IMR-90 (cell line): ENCODE measurements at regions not wholly inside any gene's neighbourhood (a gene's known extent, or its start where the extent isn't known, plus 50 kb on each side); places are given as distances from the start of the nearest gene placed in this dataset.

Experiments
- ATAC-seq: fragments of 200-7000 bp; cut with Tn5 transposase; 2 replicates; pipeline ENCODE4 v1.9.1; 2020; ENCODE audit warnings: low read depth, mild to moderate bottlenecking, moderate library complexity
- BruUV-seq: library from RNA; stranded (reverse); fragments of 400-500 nt; replicated peaks from 2 replicates; lab custom pipeline; 2021; lab: Mats Ljungman, UMichigan
- CTCF ChIA-PET: fragments of 300-600 bp; formaldehyde crosslinking; extraction: SDS; loops from one replicate; lab custom pipeline; 2021; ENCODE audit warnings: antibody characterized with exemption; lab: Yijun Ruan, JAX
- POLR2A ChIA-PET: fragments of 300-600 bp; sonication (Branson Sonifier 250); formaldehyde crosslinking; loops from one replicate; lab custom pipeline; 2022; ENCODE audit warnings: antibody characterized with exemption; ENCODE audit not compliant: unreplicated experiment; lab: Charles Lee
- DNase-seq: peaks from one replicate; pipeline ENCODE4 v3.0.0; 2013
- H2AFZ ChIP-seq: replicated peaks from 2 replicates; pipeline ENCODE3; 2013; ENCODE audit warnings: low read length, mild to moderate bottlenecking; ENCODE audit not compliant: poor library complexity
- H2AK5ac ChIP-seq: 2 replicates; pipeline ENCODE4 v1.6.1; 2013; ENCODE audit warnings: low read depth, low read length, inconsistent platforms
- H2AK9ac ChIP-seq: replicated peaks from 2 replicates; pipeline ENCODE3; 2013; ENCODE audit warnings: mild to moderate bottlenecking, low read depth, low read length, moderate library complexity; ENCODE audit not compliant: poor library complexity
- H2BK120ac ChIP-seq: 2 replicates; pipeline ENCODE4 v1.6.1; 2013; ENCODE audit warnings: low read depth, low read length, inconsistent platforms
- H2BK15ac ChIP-seq: 3 replicates; pipeline ENCODE4 v1.6.1; 2013; ENCODE audit warnings: low read depth, low read length, inconsistent platforms
- H2BK20ac ChIP-seq: 2 replicates; pipeline ENCODE4 v1.6.1; 2013; ENCODE audit warnings: low read depth, mild to moderate bottlenecking, inconsistent platforms, low read length, moderate library complexity
- H2BK5ac ChIP-seq: 2 replicates; pipeline ENCODE4 v1.6.1; 2013; ENCODE audit warnings: mild to moderate bottlenecking, low read depth, low read length, inconsistent platforms; ENCODE audit not compliant: poor library complexity, severe bottlenecking
- H3K14ac ChIP-seq: replicated peaks from 2 replicates; pipeline ENCODE4 v1.6.1; 2013; ENCODE audit warnings: low read depth, low read length, inconsistent platforms
- H3K18ac ChIP-seq: 2 replicates; pipeline ENCODE4 v1.6.1; 2013; ENCODE audit warnings: low read depth, low read length, control low read depth
- H3K23ac ChIP-seq: 2 replicates; pipeline ENCODE4 v1.6.1; 2013; ENCODE audit warnings: low read depth, low read length, inconsistent platforms
- H3K27ac ChIP-seq: 2 replicates; pipeline ENCODE4 v1.5.1; 2013; ENCODE audit warnings: mild to moderate bottlenecking, control low read depth, low read length; ENCODE audit not compliant: insufficient read depth
- H3K27me3 ChIP-seq: 2 replicates; pipeline ENCODE4 v1.6.1; 2013; ENCODE audit warnings: low read length; ENCODE audit not compliant: control insufficient read depth, insufficient read depth
- H3K36me3 ChIP-seq: 2 replicates; pipeline ENCODE4 v1.6.1; 2013; ENCODE audit warnings: low read length, mixed read lengths; ENCODE audit not compliant: control insufficient read depth, insufficient read depth
- H3K4ac ChIP-seq: 2 replicates; pipeline ENCODE4 v1.6.1; 2013; ENCODE audit warnings: low read depth, low read length, inconsistent platforms
- H3K4me1 ChIP-seq: 2 replicates; pipeline ENCODE4 v1.6.1; 2013; ENCODE audit warnings: low read length, mixed read lengths; ENCODE audit not compliant: control insufficient read depth, insufficient read depth
- H3K4me2 ChIP-seq: 2 replicates; pipeline ENCODE4 v1.6.1; 2013; ENCODE audit warnings: low read depth, mild to moderate bottlenecking, control low read depth, low read length, moderate library complexity
- H3K4me3 ChIP-seq: 2 replicates; pipeline ENCODE4 v1.5.1; 2013; ENCODE audit warnings: low read depth, mild to moderate bottlenecking, control low read depth, low read length, moderate library complexity; ENCODE audit not compliant: insufficient read depth
- H3K56ac ChIP-seq: 2 replicates; pipeline ENCODE4 v1.6.1; 2013; ENCODE audit warnings: low read length, inconsistent platforms; ENCODE audit not compliant: insufficient read depth; ENCODE audit errors: extremely low read depth
- H3K79me1 ChIP-seq, 2 experiments: 2 replicates each; pipeline ENCODE4 v1.6.1; 2013; ENCODE audit warnings: low read length in 2 of 2, inconsistent platforms in 1 of 2, low read depth in 1 of 2
- H3K9ac ChIP-seq: 2 replicates; pipeline ENCODE4 v1.6.1; 2013; ENCODE audit warnings: low read depth, low read length, control low read depth
- H3K9me1 ChIP-seq: 2 replicates; pipeline ENCODE4 v1.6.1; 2013; ENCODE audit warnings: low read length, inconsistent platforms; ENCODE audit not compliant: insufficient read depth
- H3K9me3 ChIP-seq: 2 replicates; pipeline ENCODE4 v1.6.1; 2013; ENCODE audit warnings: low read length; ENCODE audit not compliant: control insufficient read depth, insufficient read depth
- H4K20me1 ChIP-seq: 2 replicates; pipeline ENCODE4 v1.6.1; 2013; ENCODE audit warnings: low read length, inconsistent platforms; ENCODE audit not compliant: insufficient read depth
- H4K5ac ChIP-seq: 2 replicates; pipeline ENCODE4 v1.6.1; 2013; ENCODE audit warnings: mild to moderate bottlenecking, low read depth, low read length, control low read depth
- H4K8ac ChIP-seq, 2 experiments: 2 replicates each; pipeline ENCODE4 v1.6.1; 2013; ENCODE audit warnings: low read depth in 2 of 2, low read length in 2 of 2, control low read depth in 1 of 2, inconsistent platforms in 1 of 2
- H4K91ac ChIP-seq: 2 replicates; pipeline ENCODE4 v1.6.1; 2013; ENCODE audit warnings: low read depth, low read length, inconsistent platforms; ENCODE audit not compliant: insufficient read depth
- BHLHE40 ChIP-seq: fragments of 150-350 bp; IDR thresholded peaks from 2 replicates; pipeline ENCODE4 v1.6.1; 2016; ENCODE audit warnings: mild to moderate bottlenecking, low read depth, low read length
- CEBPB ChIP-seq: IDR thresholded peaks from 2 replicates; pipeline ENCODE4 v1.6.1; 2012; ENCODE audit warnings: low read depth, low read length, improper control_type of control experiment
- CHD1 ChIP-seq: IDR thresholded peaks from 2 replicates; pipeline ENCODE4 v1.6.1; 2012; ENCODE audit warnings: low read depth, low read length, improper control_type of control experiment
- FOS ChIP-seq: fragments of 150-350 bp; IDR thresholded peaks from 2 replicates; pipeline ENCODE4 v1.6.1; 2016; ENCODE audit warnings: low read depth, low read length
- MAFK ChIP-seq: IDR thresholded peaks from 2 replicates; pipeline ENCODE4 v1.6.1; 2012; ENCODE audit warnings: low read depth, low read length, improper control_type of control experiment
- MAZ ChIP-seq: IDR thresholded peaks from 2 replicates; pipeline ENCODE4 v1.6.1; 2012; ENCODE audit warnings: low read depth, mild to moderate bottlenecking, low read length, improper control_type of control experiment, moderate library complexity, borderline replicate concordance
- MXI1 ChIP-seq: IDR thresholded peaks from 2 replicates; pipeline ENCODE4 v1.6.1; 2012; ENCODE audit warnings: low read depth, mild to moderate bottlenecking, low read length, moderate library complexity, borderline replicate concordance
- NFE2L2 ChIP-seq: fragments of 150-350 bp; IDR thresholded peaks from 2 replicates; pipeline ENCODE4 v1.6.1; 2016; ENCODE audit warnings: low read depth, mild to moderate bottlenecking, low read length
- POLR2A ChIP-seq: IDR thresholded peaks from 2 replicates; pipeline ENCODE4 v1.6.1; 2012; ENCODE audit warnings: mild to moderate bottlenecking, low read depth, low read length
- RAD21 ChIP-seq: IDR thresholded peaks from 2 replicates; pipeline ENCODE4 v1.6.1; 2012; ENCODE audit warnings: low read length, improper control_type of control experiment
- RCOR1 ChIP-seq: IDR thresholded peaks from 2 replicates; pipeline ENCODE4 v1.6.1; 2012; ENCODE audit warnings: mild to moderate bottlenecking, low read length, improper control_type of control experiment; ENCODE audit not compliant: insufficient replicate concordance
- RFX5 ChIP-seq: IDR thresholded peaks from 2 replicates; pipeline ENCODE4 v1.8.0; 2012; ENCODE audit warnings: low read depth, mild to moderate bottlenecking, low read length, moderate library complexity
- SMC3 ChIP-seq: fragments of 150-350 bp; IDR thresholded peaks from 2 replicates; pipeline ENCODE4 v1.6.1; 2016; ENCODE audit warnings: low read depth, mild to moderate bottlenecking, antibody characterized with exemption, low read length, moderate library complexity
- WGBS, 2 experiments: methylation state at CpG; one replicate each; pipeline versions ENCODE4 v1.1.5 to v1.1.7; 2013; ENCODE audit warnings: missing lambda C conversion rate in 2 of 2; ENCODE audit not compliant: insufficient read length in 1 of 2; ENCODE audit errors: extremely low coverage in 2 of 2; 5-methylcytosine and 5-hydroxymethylcytosine counted together
- dilution Hi-C: fragments of 300-500 bp; cut with HindIII; formaldehyde crosslinking; loops from one replicate; pipeline ENCODE4 v1.14.3; 2018; ENCODE audit warnings: low sequenced_read_pairs; ENCODE audit not compliant: unreplicated experiment
- in situ Hi-C: fragments of 300-500 bp; cut with MboI; formaldehyde crosslinking; loops from 3 replicates; pipeline ENCODE4 v1.14.3; 2019; ENCODE audit warnings: low sequenced_read_pairs, inconsistent platforms, mixed read lengths
- intact Hi-C: fragments of 100-400 bp; cut with micrococcal nuclease; formaldehyde crosslinking; loops from 2 replicates; pipeline ENCODE4 v1.10.0; 2022
- TF ChIP-seq, protein P1 (sequence below): fragments of 150-350 bp; IDR thresholded peaks from 2 replicates; pipeline ENCODE4 v1.6.1; 2016; ENCODE audit warnings: low read depth, mild to moderate bottlenecking, low read length, moderate library complexity, borderline replicate concordance
- TF ChIP-seq, protein P2 (sequence below): conservative IDR thresholded peaks from 2 replicates; pipeline ENCODE4 v1.5.1; 2012; ENCODE audit warnings: mild to moderate bottlenecking, low read depth, low read length, improper control_type of control experiment
- TF ChIP-seq, protein P3 (sequence below): fragments of 150-350 bp; IDR thresholded peaks from 2 replicates; pipeline ENCODE4 v1.6.1; 2017; ENCODE audit warnings: mild to moderate bottlenecking, antibody characterized with exemption, low read length, low read depth

DNA sequence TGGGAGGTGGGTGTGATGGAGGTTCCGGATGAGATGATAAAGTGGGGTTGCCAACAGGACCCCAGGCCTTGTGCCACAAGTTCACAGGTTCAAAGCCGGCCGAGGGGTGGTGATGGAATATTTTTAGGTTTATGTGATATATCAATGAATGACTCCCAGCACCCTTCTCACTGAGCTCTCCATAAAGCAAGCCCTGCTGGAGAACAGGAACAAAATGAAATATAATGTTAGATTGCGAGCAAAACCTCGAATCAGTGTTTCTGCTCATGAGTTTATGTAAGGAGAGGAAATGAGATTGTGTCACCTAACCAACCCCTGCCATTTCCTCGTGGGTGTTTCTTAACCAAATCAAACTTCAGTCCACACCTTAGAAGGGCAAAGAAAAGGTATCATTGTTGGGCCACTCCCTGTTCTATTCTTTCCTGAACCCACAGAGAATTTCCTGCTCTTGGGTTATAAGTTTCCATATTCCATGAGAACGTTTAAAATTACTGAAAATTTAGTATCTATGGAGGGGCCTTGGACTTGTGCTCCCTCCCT is 192.2 kb upstream of the EXOC2 start:
- in situ Hi-C loops: no loop called here
- intact Hi-C loops: no loop called here
- Histone ChIP-seq H2BK5ac (no peak overlapping the region), H4K8ac (no peak overlapping the region), H3K14ac (no peak overlapping the region), H3K23ac (no peak overlapping the region), H2BK120ac (no peak overlapping the region), H2AK5ac (no peak overlapping the region), H3K4me2 (no peak overlapping the region), H4K5ac (no peak overlapping the region), H3K4me3 (no peak overlapping the region), H2BK15ac (no peak overlapping the region), H3K79me1 (no peaks in the 10 kb centered on the region), H2AK9ac (no peak overlapping the region), H3K4ac (no peak overlapping the region), H2AFZ (no peak overlapping the region), H4K20me1 (no peaks in the 10 kb centered on the region), H3K9me3 (no peaks in the 10 kb centered on the region), H3K4me1 (no peaks in the 10 kb centered on the region), H3K36me3 (no peaks in the 10 kb centered on the region), H3K27ac (no peak overlapping the region), H4K91ac (no peak overlapping the region), H2BK20ac (no peak overlapping the region), H3K27me3 (peaks cover 12% of the 10 kb centered on the region; the same call in 1 of the 2 replicates), H3K18ac (no peak overlapping the region), H3K56ac (no peak overlapping the region), H3K9ac (no peak overlapping the region), H3K9me1 (no peaks in the 10 kb centered on the region)
- dilution Hi-C loops: no loop called here
- no TSS peak for BruUV-seq
- ChIA-PET CTCF (no interaction called here), POLR2A (no interaction called here)
- ATAC-seq: no peak
- TF ChIP-seq, protein P1, sequence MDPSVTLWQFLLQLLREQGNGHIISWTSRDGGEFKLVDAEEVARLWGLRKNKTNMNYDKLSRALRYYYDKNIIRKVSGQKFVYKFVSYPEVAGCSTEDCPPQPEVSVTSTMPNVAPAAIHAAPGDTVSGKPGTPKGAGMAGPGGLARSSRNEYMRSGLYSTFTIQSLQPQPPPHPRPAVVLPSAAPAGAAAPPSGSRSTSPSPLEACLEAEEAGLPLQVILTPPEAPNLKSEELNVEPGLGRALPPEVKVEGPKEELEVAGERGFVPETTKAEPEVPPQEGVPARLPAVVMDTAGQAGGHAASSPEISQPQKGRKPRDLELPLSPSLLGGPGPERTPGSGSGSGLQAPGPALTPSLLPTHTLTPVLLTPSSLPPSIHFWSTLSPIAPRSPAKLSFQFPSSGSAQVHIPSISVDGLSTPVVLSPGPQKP: no peak
- no peak for TF ChIP-seq RCOR1
- TF ChIP-seq CHD1: no peak
- TF ChIP-seq CEBPB: no peak
- TF ChIP-seq, protein P2, sequence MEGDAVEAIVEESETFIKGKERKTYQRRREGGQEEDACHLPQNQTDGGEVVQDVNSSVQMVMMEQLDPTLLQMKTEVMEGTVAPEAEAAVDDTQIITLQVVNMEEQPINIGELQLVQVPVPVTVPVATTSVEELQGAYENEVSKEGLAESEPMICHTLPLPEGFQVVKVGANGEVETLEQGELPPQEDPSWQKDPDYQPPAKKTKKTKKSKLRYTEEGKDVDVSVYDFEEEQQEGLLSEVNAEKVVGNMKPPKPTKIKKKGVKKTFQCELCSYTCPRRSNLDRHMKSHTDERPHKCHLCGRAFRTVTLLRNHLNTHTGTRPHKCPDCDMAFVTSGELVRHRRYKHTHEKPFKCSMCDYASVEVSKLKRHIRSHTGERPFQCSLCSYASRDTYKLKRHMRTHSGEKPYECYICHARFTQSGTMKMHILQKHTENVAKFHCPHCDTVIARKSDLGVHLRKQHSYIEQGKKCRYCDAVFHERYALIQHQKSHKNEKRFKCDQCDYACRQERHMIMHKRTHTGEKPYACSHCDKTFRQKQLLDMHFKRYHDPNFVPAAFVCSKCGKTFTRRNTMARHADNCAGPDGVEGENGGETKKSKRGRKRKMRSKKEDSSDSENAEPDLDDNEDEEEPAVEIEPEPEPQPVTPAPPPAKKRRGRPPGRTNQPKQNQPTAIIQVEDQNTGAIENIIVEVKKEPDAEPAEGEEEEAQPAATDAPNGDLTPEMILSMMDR: no peak
- TF ChIP-seq RAD21: no peak
- TF ChIP-seq BHLHE40: no peak
- no peak for TF ChIP-seq FOS
- TF ChIP-seq, protein P3, sequence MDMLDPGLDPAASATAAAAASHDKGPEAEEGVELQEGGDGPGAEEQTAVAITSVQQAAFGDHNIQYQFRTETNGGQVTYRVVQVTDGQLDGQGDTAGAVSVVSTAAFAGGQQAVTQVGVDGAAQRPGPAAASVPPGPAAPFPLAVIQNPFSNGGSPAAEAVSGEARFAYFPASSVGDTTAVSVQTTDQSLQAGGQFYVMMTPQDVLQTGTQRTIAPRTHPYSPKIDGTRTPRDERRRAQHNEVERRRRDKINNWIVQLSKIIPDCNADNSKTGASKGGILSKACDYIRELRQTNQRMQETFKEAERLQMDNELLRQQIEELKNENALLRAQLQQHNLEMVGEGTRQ: no peak
- TF ChIP-seq MAFK: no peak
- no peak for TF ChIP-seq MXI1
- no peak for TF ChIP-seq NFE2L2
- no peak for TF ChIP-seq RFX5
- TF ChIP-seq POLR2A: no peak
- TF ChIP-seq SMC3: no peak
- no peak for TF ChIP-seq MAZ
- WGBS, 2 experiments: no CpG with 5 or more reads among the region's 7 CpGs
- no peak for DNase-seq
